Stimulated activated CD4-positive, alpha-beta T cell treated with anti-CD3 and anti-CD28 coated beads, Interleukin-15, amount 100 ng/mL, for 48 hours (primary cell): ENCODE measurements at regions not wholly inside any gene's neighbourhood (a gene's known extent, or its start where the extent isn't known, plus 50 kb on each side); places are given as distances from the start of the nearest gene placed in this dataset.

Experiments
- DNase-seq, 2 donors: peaks; one replicate each; pipeline ENCODE4 v3.0.0-alpha.2; 2020; ENCODE audit warnings: low read depth in 2 of 2

GRCh38 chr7:438361-438760 is 81.3 kb downstream of the PDGFA start:
- DNase-seq: no peak

GRCh38 chr7:438916-439315 is 80.7 kb downstream of the PDGFA start:
- no peak for DNase-seq

GRCh38 chr7:440059-440749 is 79.4 kb downstream of the PDGFA start:
- DNase-seq: no peak

GRCh38 chr7:441684-442421 is 77.8 kb downstream of the PDGFA start:
- DNase-seq: no peak

GRCh38 chr7:442457-442856 is 77.2 kb downstream of the PDGFA start:
- no peak for DNase-seq

- no peak for DNase-seq
Observed at GRCh38 chr7:443279-443833, 76.3 kb downstream of the PDGFA start.

- DNase-seq: no peak
Observed at GRCh38 chr7:444606-445005, 75.0 kb downstream of the PDGFA start.

GRCh38 chr7:445020-445419 is 74.6 kb downstream of the PDGFA start:
- no peak for DNase-seq

GRCh38 chr7:445563-446288 is 73.9 kb downstream of the PDGFA start:
- no peak for DNase-seq

GRCh38 chr7:446289-446935 is 73.2 kb downstream of the PDGFA start:
- no peak for DNase-seq
